ENCODE measurements at regions not wholly inside any gene's neighbourhood (a gene's known extent, or its start where the extent isn't known, plus 50 kb on each side); places are given as distances from the start of the nearest gene placed in this dataset.
A peak's percentile ranks its signal among the peaks of the same experiment; 100 is the strongest.

DNA sequence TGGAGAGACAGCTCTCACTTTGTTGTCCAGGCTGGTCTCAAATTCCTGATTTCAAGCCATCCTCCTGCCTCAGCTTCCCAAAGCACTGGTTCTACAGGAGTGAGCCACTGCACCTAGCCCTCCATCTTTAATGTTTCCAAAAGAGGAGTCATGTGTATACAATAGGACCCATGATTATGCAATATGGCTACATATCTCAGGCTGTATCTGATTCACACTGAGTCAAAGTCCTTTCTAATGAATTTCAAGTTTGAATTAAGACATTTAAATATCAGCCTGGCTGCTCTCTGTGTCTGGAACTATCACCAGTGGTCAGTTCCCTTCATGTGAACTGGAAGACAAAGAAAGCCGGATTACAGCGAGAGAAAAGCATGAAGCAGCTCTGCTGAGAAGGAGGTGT lies 90.5 kb downstream of the MINAR1 start:
- no peaks in the 10 kb centered on the region for H3K36me3 ChIP-seq
- no peaks in the 10 kb centered on the region for H3K27me3 ChIP-seq
- peak in 1 of 2 donors; percentile 6 for DNase-seq (ENCODE audit: extremely low spot score in 2 of 2)
- no peak for TF ChIP-seq POLR2A (IDR thresholded peaks at IDR 0.05)
- TF ChIP-seq, protein P1, sequence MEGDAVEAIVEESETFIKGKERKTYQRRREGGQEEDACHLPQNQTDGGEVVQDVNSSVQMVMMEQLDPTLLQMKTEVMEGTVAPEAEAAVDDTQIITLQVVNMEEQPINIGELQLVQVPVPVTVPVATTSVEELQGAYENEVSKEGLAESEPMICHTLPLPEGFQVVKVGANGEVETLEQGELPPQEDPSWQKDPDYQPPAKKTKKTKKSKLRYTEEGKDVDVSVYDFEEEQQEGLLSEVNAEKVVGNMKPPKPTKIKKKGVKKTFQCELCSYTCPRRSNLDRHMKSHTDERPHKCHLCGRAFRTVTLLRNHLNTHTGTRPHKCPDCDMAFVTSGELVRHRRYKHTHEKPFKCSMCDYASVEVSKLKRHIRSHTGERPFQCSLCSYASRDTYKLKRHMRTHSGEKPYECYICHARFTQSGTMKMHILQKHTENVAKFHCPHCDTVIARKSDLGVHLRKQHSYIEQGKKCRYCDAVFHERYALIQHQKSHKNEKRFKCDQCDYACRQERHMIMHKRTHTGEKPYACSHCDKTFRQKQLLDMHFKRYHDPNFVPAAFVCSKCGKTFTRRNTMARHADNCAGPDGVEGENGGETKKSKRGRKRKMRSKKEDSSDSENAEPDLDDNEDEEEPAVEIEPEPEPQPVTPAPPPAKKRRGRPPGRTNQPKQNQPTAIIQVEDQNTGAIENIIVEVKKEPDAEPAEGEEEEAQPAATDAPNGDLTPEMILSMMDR (IDR thresholded peaks at IDR 0.05) = no peak
- TF ChIP-seq POLR2AphosphoS5 (IDR thresholded peaks at IDR 0.05; ENCODE audit: insufficient read depth in 1 of 2, low read depth in 1 of 2) = no peak
- H3K4me1 ChIP-seq = no peaks in the 10 kb centered on the region
- intact Hi-C loops (cut with DNase I) = no loop called here
- H3K27ac ChIP-seq = no peak overlapping the region
- no peak overlapping the region for H3K4me3 ChIP-seq
- no peaks in the 10 kb centered on the region for H3K9me3 ChIP-seq

DNA sequence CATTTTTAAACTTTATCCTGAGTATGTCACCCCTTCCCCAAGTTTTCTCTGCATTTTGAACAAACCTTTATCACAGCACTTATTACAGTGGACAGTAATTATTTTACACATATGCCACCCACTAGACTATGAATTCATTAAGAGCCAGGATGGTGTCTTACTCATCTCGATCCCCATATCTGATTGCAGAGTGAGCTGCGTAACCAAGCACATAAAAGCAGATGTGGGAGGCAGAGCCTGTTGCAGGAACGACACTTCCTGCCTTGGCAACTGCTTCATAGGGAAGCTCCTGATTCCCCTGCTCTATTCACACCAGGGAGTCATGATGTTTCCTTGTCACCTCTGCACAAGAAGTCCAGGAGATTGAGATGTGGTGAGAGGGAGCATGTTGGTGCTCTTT lies 91.1 kb downstream of the MINAR1 start:
- TF ChIP-seq POLR2A (IDR thresholded peaks at IDR 0.05) (no peak), POLR2AphosphoS5 (IDR thresholded peaks at IDR 0.05; ENCODE audit: insufficient read depth in 1 of 2, low read depth in 1 of 2) (no peak)
- TF ChIP-seq, protein P1 (IDR thresholded peaks at IDR 0.05) = no peak
- intact Hi-C loops (cut with DNase I) = no loop called here
- no peaks in the 10 kb centered on the region for H3K9me3 ChIP-seq
- H3K4me3 ChIP-seq = no peak overlapping the region
- no peak overlapping the region for H3K27ac ChIP-seq
- no peak for DNase-seq (ENCODE audit: extremely low spot score in 2 of 2)
- H3K27me3 ChIP-seq = no peaks in the 10 kb centered on the region
- H3K36me3 ChIP-seq = no peaks in the 10 kb centered on the region
- H3K4me1 ChIP-seq = no peaks in the 10 kb centered on the region

DNA sequence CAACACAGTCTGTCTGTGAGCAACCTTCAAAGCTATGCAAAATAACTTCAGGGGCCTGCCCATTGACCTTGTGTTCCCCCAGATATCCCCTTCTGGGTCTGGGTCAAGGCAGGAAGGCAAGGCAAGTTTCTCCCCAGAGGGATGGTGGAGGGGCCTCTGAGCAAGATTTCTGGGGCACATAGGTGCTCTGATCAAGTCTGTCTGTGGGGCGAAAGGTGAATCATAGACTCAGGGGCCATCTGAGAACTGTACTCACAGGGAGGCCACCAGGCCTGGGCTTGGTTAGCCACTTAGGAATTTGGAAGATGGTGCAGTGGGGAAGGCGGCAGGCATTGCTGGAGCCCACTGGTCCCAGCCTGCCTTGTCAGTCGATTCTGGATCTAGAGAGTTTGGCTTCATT lies 92.4 kb downstream of the MINAR1 start:
- intact Hi-C loops (cut with DNase I) = no loop called here
- H3K4me1 ChIP-seq = no peaks in the 10 kb centered on the region
- no peak overlapping the region for H3K4me3 ChIP-seq
- no peak for TF ChIP-seq POLR2AphosphoS5 (IDR thresholded peaks at IDR 0.05; ENCODE audit: insufficient read depth in 1 of 2, low read depth in 1 of 2)
- TF ChIP-seq POLR2A (IDR thresholded peaks at IDR 0.05) = no peak
- TF ChIP-seq, protein P1 (IDR thresholded peaks at IDR 0.05) = no peak
- no peaks in the 10 kb centered on the region for H3K9me3 ChIP-seq
- no peak overlapping the region for H3K27ac ChIP-seq
- H3K27me3 ChIP-seq = no peaks in the 10 kb centered on the region
- DNase-seq (ENCODE audit: extremely low spot score in 2 of 2) = peak in 1 of 2 donors; percentile 72
- H3K36me3 ChIP-seq = no peaks in the 10 kb centered on the region

DNA sequence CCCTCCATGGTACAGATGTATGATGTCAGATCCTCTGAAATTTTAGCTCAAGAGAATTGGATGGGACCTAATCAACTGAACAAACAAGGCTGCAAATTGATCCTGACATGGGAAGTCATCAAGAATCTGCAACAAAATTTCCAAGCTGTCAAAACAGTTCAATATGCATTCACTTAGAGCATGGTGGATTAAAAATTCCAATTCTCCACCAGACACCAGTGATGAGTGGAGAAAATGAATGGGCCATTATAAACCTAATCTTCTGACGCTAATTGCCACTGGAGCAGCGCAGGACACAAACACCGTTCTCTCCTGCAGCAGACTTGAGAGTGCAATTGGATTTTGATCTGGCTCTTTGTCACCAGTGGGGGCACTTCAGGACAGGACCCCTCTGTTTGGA lies 94.2 kb downstream of the MINAR1 start:
- Histone ChIP-seq H3K36me3 (no peaks in the 10 kb centered on the region), H3K9me3 (no peaks in the 10 kb centered on the region), H3K4me3 (no peak overlapping the region), H3K27me3 (no peaks in the 10 kb centered on the region), H3K4me1 (no peaks in the 10 kb centered on the region), H3K27ac (no peak overlapping the region)
- TF ChIP-seq POLR2A (IDR thresholded peaks at IDR 0.05) (no peak), POLR2AphosphoS5 (IDR thresholded peaks at IDR 0.05; ENCODE audit: insufficient read depth in 1 of 2, low read depth in 1 of 2) (no peak)
- TF ChIP-seq, protein P1 (IDR thresholded peaks at IDR 0.05) = no peak
- no peak for DNase-seq (ENCODE audit: extremely low spot score in 2 of 2)
- intact Hi-C loops (cut with DNase I) = no loop called here

DNA sequence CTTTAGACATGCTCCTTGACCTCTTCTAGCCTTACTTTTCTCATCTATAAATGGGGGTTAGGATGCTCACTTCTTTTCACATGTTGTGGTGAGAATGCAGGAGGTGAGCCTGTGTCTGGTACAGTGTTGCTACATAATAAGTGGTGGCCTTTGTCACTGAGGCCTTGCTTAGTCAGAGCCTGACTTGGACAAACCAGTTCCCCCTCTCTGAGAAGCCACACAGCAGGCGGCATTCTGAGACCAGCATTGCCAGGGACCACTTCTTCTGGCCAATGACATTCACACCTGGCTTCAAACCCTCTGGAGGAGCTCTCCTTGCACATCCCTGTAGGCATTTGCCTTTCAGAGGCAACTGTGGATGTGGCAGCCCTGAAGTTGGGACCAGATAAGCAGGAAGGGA lies 95.7 kb downstream of the MINAR1 start:
- DNase-seq (ENCODE audit: extremely low spot score in 2 of 2) = peak in 1 of 2 donors; percentile 79
- intact Hi-C loops (cut with DNase I) = no loop called here
- Histone ChIP-seq H3K9me3 (no peaks in the 10 kb centered on the region), H3K4me1 (no peaks in the 10 kb centered on the region), H3K27me3 (no peaks in the 10 kb centered on the region), H3K27ac (no peak overlapping the region), H3K4me3 (no peak overlapping the region), H3K36me3 (no peaks in the 10 kb centered on the region)
- no peak for TF ChIP-seq POLR2A (IDR thresholded peaks at IDR 0.05)
- TF ChIP-seq, protein P1 (IDR thresholded peaks at IDR 0.05) = no peak
- no peak for TF ChIP-seq POLR2AphosphoS5 (IDR thresholded peaks at IDR 0.05; ENCODE audit: insufficient read depth in 1 of 2, low read depth in 1 of 2)
